Erythroblast (primary cell): ENCODE measurements at regions not wholly inside any gene's neighbourhood (a gene's known extent, or its start where the extent isn't known, plus 50 kb on each side); places are given as distances from the start of the nearest gene placed in this dataset.
"Not testable (repeated sequence)": the region's sequence is repeated elsewhere in the genome, so short reads cannot be mapped to it uniquely, and the experiment has no call there.

Experiments used
- GATA1 ChIP-seq: IDR thresholded peaks from 2 replicates; pipeline ENCODE4 v1.6.1; 2011; ENCODE audit warnings: low read depth, mild to moderate bottlenecking, control low read depth, low read length, moderate library complexity
- POLR2A ChIP-seq: IDR thresholded peaks from 2 replicates; pipeline ENCODE4 v1.6.1; 2011; ENCODE audit warnings: mild to moderate bottlenecking, low read length

DNA sequence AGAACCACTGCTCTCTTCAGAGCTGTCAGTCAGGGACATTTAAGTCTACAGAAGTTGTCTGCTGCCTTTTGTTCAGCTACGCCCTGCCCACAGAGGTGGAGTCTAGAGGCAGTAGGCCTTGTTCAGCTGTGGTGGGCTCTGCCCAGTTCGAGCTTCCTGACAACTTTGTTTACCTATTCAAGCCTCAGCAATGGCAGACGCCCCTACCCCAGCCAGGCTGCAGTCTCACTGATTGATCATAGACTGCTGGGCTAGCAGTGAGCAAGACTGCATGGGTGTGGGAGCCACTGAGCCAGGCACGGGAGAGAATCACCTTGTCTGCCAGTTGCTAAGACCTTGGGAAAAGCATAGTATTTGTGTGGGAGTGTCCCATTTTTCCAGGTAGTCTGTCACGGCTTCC is 580.3 kb downstream of the SLCO4C1 start:
- not testable (repeated sequence) for TF ChIP-seq POLR2A, GATA1
